GM23338 (cell line): ENCODE measurements at regions not wholly inside any gene's neighbourhood (a gene's known extent, or its start where the extent isn't known, plus 50 kb on each side); places are given as distances from the start of the nearest gene placed in this dataset.

Experiments used
- ATAC-seq: fragments of 200-7000 bp; cut with Tn5 transposase; 3 replicates; pipeline ENCODE4 v1.9.1; 2020
- DNase-seq: peaks from one replicate; pipeline ENCODE4 v3.0.0-alpha.2; 2015; ENCODE audit warnings: low spot score
- H2AFZ ChIP-seq: fragments of 200-600 bp; sonication (generic); 2 replicates; pipeline ENCODE4 v1.8.0; 2016; ENCODE audit warnings: antibody characterized with exemption, mild to moderate bottlenecking, moderate library complexity
- H3F3A ChIP-seq: fragments of 200-600 bp; sonication (generic); replicated peaks from 2 replicates; pipeline ENCODE4 v1.8.0; 2017; ENCODE audit warnings: antibody characterized with exemption, mixed run types, low read depth
- H3K27ac ChIP-seq: fragments of 200-600 bp; sonication (generic); 2 replicates; pipeline ENCODE4 v1.6.1; 2016; ENCODE audit warnings: low read depth
- H3K27me3 ChIP-seq: fragments of 200-600 bp; sonication (generic); 2 replicates; pipeline ENCODE4 v1.8.0; 2016; ENCODE audit warnings: mild to moderate bottlenecking, mixed run types, moderate library complexity; ENCODE audit not compliant: insufficient read depth
- H3K36me3 ChIP-seq: fragments of 200-600 bp; sonication (generic); 2 replicates; pipeline ENCODE4 v1.8.0; 2016; ENCODE audit warnings: mild to moderate bottlenecking; ENCODE audit not compliant: insufficient read depth
- H3K4me1 ChIP-seq: fragments of 200-600 bp; sonication (generic); 2 replicates; pipeline ENCODE4 v1.8.0; 2016; ENCODE audit warnings: mild to moderate bottlenecking, moderate library complexity; ENCODE audit not compliant: insufficient read depth
- H3K4me2 ChIP-seq: fragments of 200-600 bp; sonication (generic); 2 replicates; pipeline ENCODE4 v1.7.1; 2017; ENCODE audit warnings: mixed run types
- H3K4me3 ChIP-seq: fragments of 200-600 bp; sonication (generic); 2 replicates; pipeline ENCODE4 v1.6.1; 2016; ENCODE audit warnings: mixed run types
- H3K79me2 ChIP-seq: fragments of 200-600 bp; sonication (generic); replicated peaks from 2 replicates; pipeline ENCODE4 v1.8.0; 2017; ENCODE audit warnings: mild to moderate bottlenecking; ENCODE audit not compliant: insufficient read depth
- H3K9me2 ChIP-seq: fragments of 200-600 bp; sonication (generic); 2 replicates; pipeline ENCODE4 v1.8.0; 2017; ENCODE audit not compliant: insufficient read depth
- H4K20me1 ChIP-seq: fragments of 200-600 bp; sonication (generic); replicated peaks from 2 replicates; pipeline ENCODE4 v1.8.0; 2017; ENCODE audit warnings: mild to moderate bottlenecking; ENCODE audit not compliant: insufficient read depth
- H3K27ac Mint-ChIP-seq: 2 replicates; pipeline ENCODE4 v1.8.0; 2020; ENCODE audit warnings: inconsistent platforms, mild to moderate bottlenecking, moderate library complexity, mixed read lengths
- H3K27me3 Mint-ChIP-seq: 3 replicates; pipeline ENCODE4 v1.8.0; 2022; ENCODE audit warnings: low read depth, mild to moderate bottlenecking, moderate library complexity, mixed read lengths, inconsistent platforms; ENCODE audit not compliant: insufficient read depth, poor library complexity
- H3K36me3 Mint-ChIP-seq: 3 replicates; pipeline ENCODE4 v1.8.0; 2021; ENCODE audit warnings: low read depth, mild to moderate bottlenecking, inconsistent platforms, moderate library complexity, mixed read lengths
- H3K4me1 Mint-ChIP-seq: 3 replicates; pipeline ENCODE4 v1.8.0; 2020; ENCODE audit warnings: mild to moderate bottlenecking, inconsistent platforms, mixed read lengths
- H3K4me3 Mint-ChIP-seq: 3 replicates; pipeline ENCODE4 v1.8.0; 2021; ENCODE audit warnings: moderate library complexity, mild to moderate bottlenecking, inconsistent platforms, mixed read lengths
- H3K9me3 Mint-ChIP-seq: 3 replicates; pipeline ENCODE4 v1.8.0; 2020; ENCODE audit warnings: moderate library complexity, mild to moderate bottlenecking, inconsistent platforms, mixed read lengths
- CREB1 ChIP-seq: fragments of 250-450 bp; sonication (Bioruptor Pico); IDR thresholded peaks from 2 replicates; pipeline ENCODE4 v1.5.0; 2020; ENCODE audit warnings: low read depth, mild to moderate bottlenecking, moderate library complexity
- EZH2 ChIP-seq: fragments of 200-600 bp; sonication (generic); IDR thresholded peaks from one replicate; pipeline ENCODE4 v1.8.0; 2017; ENCODE audit warnings: antibody characterized with exemption, mild to moderate bottlenecking, low read depth; ENCODE audit not compliant: unreplicated experiment
- EZH2phosphoT487 ChIP-seq: fragments of 200-600 bp; sonication (generic); IDR thresholded peaks from one replicate; pipeline ENCODE4 v1.8.1; 2018; ENCODE audit warnings: antibody characterized with exemption; ENCODE audit not compliant: unreplicated experiment
- JUNB ChIP-seq: IDR thresholded peaks from one replicate; pipeline ENCODE4 v1.6.1; 2016; ENCODE audit warnings: antibody characterized with exemption; ENCODE audit not compliant: unreplicated experiment
- NANOG ChIP-seq: IDR thresholded peaks from 2 replicates; pipeline ENCODE4 v1.6.1; 2016; ENCODE audit warnings: antibody characterized with exemption, borderline replicate concordance
- POLR2AphosphoS5 ChIP-seq: IDR thresholded peaks from 2 replicates; pipeline ENCODE4 v1.6.1; 2016; ENCODE audit warnings: antibody characterized with exemption, low read depth
- STAT1 ChIP-seq: IDR thresholded peaks from one replicate; pipeline ENCODE4 v1.6.1; 2016; ENCODE audit warnings: antibody characterized with exemption; ENCODE audit not compliant: unreplicated experiment
- ZNF114 ChIP-seq: fragments of 250-450 bp; sonication (Bioruptor Pico); IDR thresholded peaks from 2 replicates; pipeline ENCODE4 v1.5.0; 2020; ENCODE audit warnings: mild to moderate bottlenecking, moderate library complexity
- ZNF331 ChIP-seq: fragments of 250-450 bp; sonication (Bioruptor Pico); IDR thresholded peaks from 2 replicates; pipeline ENCODE4 v1.5.0; 2020; ENCODE audit warnings: low read depth, mild to moderate bottlenecking, moderate library complexity
- TF ChIP-seq, protein P1 (sequence below): IDR thresholded peaks from 2 replicates; pipeline ENCODE4 v1.6.1; 2016; ENCODE audit warnings: antibody characterized with exemption
- TF ChIP-seq, protein P2 (sequence below): IDR thresholded peaks from one replicate; pipeline ENCODE4 v1.6.1; 2018; ENCODE audit warnings: antibody characterized with exemption; ENCODE audit not compliant: unreplicated experiment
- TF ChIP-seq, protein P3 (sequence below), 2 experiments: fragments of 200-600 bp in 1 of 2; sonication (generic) in 1 of 2; conservative IDR thresholded peaks; 2 replicates each; pipeline versions ENCODE4 v1.5.1 to v1.6.1; 2016 to 2017; ENCODE audit warnings: antibody characterized with exemption in 2 of 2, low read depth in 2 of 2, mild to moderate bottlenecking in 2 of 2, moderate library complexity in 1 of 2
- TF ChIP-seq, protein P4 (sequence below): fragments of 250-450 bp; sonication (Bioruptor Pico); IDR thresholded peaks from 2 replicates; pipeline ENCODE4 v1.5.0; 2020; ENCODE audit warnings: mild to moderate bottlenecking, moderate library complexity

DNA sequence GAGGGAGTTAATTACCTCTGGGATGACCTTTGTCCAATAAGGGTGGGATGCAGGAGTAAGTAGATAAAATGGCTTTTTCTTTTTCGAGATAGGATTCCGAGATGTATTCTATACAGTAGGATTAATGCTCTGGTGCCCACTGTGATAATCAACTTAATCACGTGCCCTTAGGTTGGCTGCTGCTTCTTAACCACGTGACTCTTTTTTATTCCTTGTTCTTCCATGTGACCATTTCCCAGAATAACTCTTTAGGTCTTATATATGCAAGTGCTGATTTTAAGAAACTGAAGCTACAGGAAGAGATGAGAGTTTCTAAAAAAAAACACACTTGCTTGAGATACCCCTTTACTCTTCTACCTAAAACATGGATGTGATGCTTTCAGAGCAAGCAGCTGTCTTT lies 1628.9 kb downstream of the PCDH7 start:
- Histone ChIP-seq H3K27me3 (no peaks in the 10 kb centered on the region), H3K4me3 (no peak overlapping the region), H3K27ac (no peak overlapping the region), H3K4me1 (no peaks in the 10 kb centered on the region), H3K4me2 (no peak overlapping the region), H3K36me3 (no peaks in the 10 kb centered on the region), H2AFZ (no peak overlapping the region), H3K9me2 (no peaks in the 10 kb centered on the region), H4K20me1 (no peaks in the 10 kb centered on the region), H3K79me2 (no peaks in the 10 kb centered on the region), H3F3A (no peaks in the 10 kb centered on the region)
- no peaks in the 10 kb centered on the region for H3K36me3 Mint-ChIP-seq
- DNase-seq (no peak), ATAC-seq (no peak)
- TF ChIP-seq, protein P1, sequence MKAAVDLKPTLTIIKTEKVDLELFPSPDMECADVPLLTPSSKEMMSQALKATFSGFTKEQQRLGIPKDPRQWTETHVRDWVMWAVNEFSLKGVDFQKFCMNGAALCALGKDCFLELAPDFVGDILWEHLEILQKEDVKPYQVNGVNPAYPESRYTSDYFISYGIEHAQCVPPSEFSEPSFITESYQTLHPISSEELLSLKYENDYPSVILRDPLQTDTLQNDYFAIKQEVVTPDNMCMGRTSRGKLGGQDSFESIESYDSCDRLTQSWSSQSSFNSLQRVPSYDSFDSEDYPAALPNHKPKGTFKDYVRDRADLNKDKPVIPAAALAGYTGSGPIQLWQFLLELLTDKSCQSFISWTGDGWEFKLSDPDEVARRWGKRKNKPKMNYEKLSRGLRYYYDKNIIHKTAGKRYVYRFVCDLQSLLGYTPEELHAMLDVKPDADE: no peak
- TF ChIP-seq CREB1 (CRISPR knock-in tag): no peak
- TF ChIP-seq STAT1: no peak
- TF ChIP-seq NANOG: no peak
- TF ChIP-seq EZH2: no peak
- no peak for TF ChIP-seq POLR2AphosphoS5
- TF ChIP-seq JUNB: no peak
- no peak for TF ChIP-seq ZNF331 (CRISPR knock-in tag)
- TF ChIP-seq, protein P2, sequence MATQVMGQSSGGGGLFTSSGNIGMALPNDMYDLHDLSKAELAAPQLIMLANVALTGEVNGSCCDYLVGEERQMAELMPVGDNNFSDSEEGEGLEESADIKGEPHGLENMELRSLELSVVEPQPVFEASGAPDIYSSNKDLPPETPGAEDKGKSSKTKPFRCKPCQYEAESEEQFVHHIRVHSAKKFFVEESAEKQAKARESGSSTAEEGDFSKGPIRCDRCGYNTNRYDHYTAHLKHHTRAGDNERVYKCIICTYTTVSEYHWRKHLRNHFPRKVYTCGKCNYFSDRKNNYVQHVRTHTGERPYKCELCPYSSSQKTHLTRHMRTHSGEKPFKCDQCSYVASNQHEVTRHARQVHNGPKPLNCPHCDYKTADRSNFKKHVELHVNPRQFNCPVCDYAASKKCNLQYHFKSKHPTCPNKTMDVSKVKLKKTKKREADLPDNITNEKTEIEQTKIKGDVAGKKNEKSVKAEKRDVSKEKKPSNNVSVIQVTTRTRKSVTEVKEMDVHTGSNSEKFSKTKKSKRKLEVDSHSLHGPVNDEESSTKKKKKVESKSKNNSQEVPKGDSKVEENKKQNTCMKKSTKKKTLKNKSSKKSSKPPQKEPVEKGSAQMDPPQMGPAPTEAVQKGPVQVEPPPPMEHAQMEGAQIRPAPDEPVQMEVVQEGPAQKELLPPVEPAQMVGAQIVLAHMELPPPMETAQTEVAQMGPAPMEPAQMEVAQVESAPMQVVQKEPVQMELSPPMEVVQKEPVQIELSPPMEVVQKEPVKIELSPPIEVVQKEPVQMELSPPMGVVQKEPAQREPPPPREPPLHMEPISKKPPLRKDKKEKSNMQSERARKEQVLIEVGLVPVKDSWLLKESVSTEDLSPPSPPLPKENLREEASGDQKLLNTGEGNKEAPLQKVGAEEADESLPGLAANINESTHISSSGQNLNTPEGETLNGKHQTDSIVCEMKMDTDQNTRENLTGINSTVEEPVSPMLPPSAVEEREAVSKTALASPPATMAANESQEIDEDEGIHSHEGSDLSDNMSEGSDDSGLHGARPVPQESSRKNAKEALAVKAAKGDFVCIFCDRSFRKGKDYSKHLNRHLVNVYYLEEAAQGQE: no peak
- TF ChIP-seq, protein P3, sequence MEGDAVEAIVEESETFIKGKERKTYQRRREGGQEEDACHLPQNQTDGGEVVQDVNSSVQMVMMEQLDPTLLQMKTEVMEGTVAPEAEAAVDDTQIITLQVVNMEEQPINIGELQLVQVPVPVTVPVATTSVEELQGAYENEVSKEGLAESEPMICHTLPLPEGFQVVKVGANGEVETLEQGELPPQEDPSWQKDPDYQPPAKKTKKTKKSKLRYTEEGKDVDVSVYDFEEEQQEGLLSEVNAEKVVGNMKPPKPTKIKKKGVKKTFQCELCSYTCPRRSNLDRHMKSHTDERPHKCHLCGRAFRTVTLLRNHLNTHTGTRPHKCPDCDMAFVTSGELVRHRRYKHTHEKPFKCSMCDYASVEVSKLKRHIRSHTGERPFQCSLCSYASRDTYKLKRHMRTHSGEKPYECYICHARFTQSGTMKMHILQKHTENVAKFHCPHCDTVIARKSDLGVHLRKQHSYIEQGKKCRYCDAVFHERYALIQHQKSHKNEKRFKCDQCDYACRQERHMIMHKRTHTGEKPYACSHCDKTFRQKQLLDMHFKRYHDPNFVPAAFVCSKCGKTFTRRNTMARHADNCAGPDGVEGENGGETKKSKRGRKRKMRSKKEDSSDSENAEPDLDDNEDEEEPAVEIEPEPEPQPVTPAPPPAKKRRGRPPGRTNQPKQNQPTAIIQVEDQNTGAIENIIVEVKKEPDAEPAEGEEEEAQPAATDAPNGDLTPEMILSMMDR (conservative IDR thresholded peaks at IDR 0.05; ENCODE audit: low read depth in 2 of 2): no peak
- TF ChIP-seq, protein P4, sequence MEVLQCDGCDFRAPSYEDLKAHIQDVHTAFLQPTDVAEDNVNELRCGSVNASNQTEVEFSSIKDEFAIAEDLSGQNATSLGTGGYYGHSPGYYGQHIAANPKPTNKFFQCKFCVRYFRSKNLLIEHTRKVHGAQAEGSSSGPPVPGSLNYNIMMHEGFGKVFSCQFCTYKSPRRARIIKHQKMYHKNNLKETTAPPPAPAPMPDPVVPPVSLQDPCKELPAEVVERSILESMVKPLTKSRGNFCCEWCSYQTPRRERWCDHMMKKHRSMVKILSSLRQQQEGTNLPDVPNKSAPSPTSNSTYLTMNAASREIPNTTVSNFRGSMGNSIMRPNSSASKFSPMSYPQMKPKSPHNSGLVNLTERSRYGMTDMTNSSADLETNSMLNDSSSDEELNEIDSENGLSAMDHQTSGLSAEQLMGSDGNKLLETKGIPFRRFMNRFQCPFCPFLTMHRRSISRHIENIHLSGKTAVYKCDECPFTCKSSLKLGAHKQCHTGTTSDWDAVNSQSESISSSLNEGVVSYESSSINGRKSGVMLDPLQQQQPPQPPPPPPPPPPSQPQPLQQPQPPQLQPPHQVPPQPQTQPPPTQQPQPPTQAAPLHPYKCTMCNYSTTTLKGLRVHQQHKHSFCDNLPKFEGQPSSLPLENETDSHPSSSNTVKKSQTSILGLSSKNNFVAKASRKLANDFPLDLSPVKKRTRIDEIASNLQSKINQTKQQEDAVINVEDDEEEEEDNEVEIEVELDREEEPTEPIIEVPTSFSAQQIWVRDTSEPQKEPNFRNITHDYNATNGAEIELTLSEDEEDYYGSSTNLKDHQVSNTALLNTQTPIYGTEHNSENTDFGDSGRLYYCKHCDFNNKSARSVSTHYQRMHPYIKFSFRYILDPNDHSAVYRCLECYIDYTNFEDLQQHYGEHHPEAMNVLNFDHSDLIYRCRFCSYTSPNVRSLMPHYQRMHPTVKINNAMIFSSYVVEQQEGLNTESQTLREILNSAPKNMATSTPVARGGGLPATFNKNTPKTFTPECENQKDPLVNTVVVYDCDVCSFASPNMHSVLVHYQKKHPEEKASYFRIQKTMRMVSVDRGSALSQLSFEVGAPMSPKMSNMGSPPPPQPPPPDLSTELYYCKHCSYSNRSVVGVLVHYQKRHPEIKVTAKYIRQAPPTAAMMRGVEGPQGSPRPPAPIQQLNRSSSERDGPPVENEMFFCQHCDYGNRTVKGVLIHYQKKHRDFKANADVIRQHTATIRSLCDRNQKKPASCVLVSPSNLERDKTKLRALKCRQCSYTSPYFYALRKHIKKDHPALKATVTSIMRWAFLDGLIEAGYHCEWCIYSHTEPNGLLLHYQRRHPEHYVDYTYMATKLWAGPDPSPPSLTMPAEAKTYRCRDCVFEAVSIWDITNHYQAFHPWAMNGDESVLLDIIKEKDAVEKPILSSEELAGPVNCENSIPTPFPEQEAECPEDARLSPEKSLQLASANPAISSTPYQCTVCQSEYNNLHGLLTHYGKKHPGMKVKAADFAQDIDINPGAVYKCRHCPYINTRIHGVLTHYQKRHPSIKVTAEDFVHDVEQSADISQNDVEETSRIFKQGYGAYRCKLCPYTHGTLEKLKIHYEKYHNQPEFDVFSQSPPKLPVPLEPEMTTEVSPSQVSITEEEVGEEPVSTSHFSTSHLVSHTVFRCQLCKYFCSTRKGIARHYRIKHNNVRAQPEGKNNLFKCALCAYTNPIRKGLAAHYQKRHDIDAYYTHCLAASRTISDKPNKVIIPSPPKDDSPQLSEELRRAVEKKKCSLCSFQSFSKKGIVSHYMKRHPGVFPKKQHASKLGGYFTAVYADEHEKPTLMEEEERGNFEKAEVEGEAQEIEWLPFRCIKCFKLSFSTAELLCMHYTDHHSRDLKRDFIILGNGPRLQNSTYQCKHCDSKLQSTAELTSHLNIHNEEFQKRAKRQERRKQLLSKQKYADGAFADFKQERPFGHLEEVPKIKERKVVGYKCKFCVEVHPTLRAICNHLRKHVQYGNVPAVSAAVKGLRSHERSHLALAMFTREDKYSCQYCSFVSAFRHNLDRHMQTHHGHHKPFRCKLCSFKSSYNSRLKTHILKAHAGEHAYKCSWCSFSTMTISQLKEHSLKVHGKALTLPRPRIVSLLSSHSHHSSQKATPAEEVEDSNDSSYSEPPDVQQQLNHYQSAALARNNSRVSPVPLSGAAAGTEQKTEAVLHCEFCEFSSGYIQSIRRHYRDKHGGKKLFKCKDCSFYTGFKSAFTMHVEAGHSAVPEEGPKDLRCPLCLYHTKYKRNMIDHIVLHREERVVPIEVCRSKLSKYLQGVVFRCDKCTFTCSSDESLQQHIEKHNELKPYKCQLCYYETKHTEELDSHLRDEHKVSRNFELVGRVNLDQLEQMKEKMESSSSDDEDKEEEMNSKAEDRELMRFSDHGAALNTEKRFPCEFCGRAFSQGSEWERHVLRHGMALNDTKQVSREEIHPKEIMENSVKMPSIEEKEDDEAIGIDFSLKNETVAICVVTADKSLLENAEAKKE: no peak
- TF ChIP-seq EZH2phosphoT487: no peak
- TF ChIP-seq ZNF114 (CRISPR knock-in tag): no peak
- H3K9me3 Mint-ChIP-seq: no peaks in the 10 kb centered on the region
- H3K4me1 Mint-ChIP-seq: peaks cover 4% of the 10 kb centered on the region; the same call in 2 of the 3 replicates
- no peak overlapping the region for H3K27ac Mint-ChIP-seq
- no peaks in the 10 kb centered on the region for H3K27me3 Mint-ChIP-seq
- no peak overlapping the region for H3K4me3 Mint-ChIP-seq
